GM18508 (cell line): ENCODE measurements at regions not wholly inside any gene's neighbourhood (a gene's known extent, or its start where the extent isn't known, plus 50 kb on each side); places are given as distances from the start of the nearest gene placed in this dataset.
"Not testable (repeated sequence)": the region's sequence is repeated elsewhere in the genome, so short reads cannot be mapped to it uniquely, and the experiment has no call there.

ENCODE experiments used
- ATAC-seq: cut with Tn5 transposase; IDR thresholded peaks from one replicate; pipeline ENCODE4 v1.9.1; 2021; ENCODE audit warnings: moderate number of reproducible peaks; ENCODE audit not compliant: insufficient read depth, unreplicated experiment

GRCh38 chr14:71354801-71355200, 447.5 kb downstream of the PCNX1 start:
- ATAC-seq: no peak

- no peak for ATAC-seq
These were observed 448.3 kb downstream of the PCNX1 start for GRCh38 chr14:71355324-71356201.

- ATAC-seq: no peak
These were observed 451.1 kb downstream of the PCNX1 start for GRCh38 chr14:71358209-71358931.

- not testable (repeated sequence) for ATAC-seq
These were observed 451.7 kb downstream of the PCNX1 start for GRCh38 chr14:71358932-71359421.

GRCh38 chr14:71359823-71360222, 452.6 kb downstream of the PCNX1 start:
- ATAC-seq: no peak

- no peak for ATAC-seq
These were observed 454.1 kb downstream of the PCNX1 start for GRCh38 chr14:71361336-71361735.

GRCh38 chr14:71361874-71362273, 454.6 kb downstream of the PCNX1 start:
- no peak for ATAC-seq

GRCh38 chr14:71362282-71362681, 455.0 kb downstream of the PCNX1 start:
- no peak for ATAC-seq

GRCh38 chr14:71362920-71363584, 455.8 kb downstream of the PCNX1 start:
- ATAC-seq: no peak

GRCh38 chr14:71363946-71364925, 457.0 kb downstream of the PCNX1 start:
- no peak for ATAC-seq

GRCh38 chr14:71365361-71365760, 458.1 kb downstream of the PCNX1 start:
- no peak for ATAC-seq

GRCh38 chr14:71366861-71367260, 459.6 kb downstream of the PCNX1 start:
- ATAC-seq: no peak

GRCh38 chr14:71371711-71372396, 464.6 kb downstream of the PCNX1 start:
- no peak for ATAC-seq

- ATAC-seq: no peak
These were observed 465.2 kb downstream of the PCNX1 start for GRCh38 chr14:71372411-71372838.

- no peak for ATAC-seq
These were observed 466.5 kb downstream of the PCNX1 start for GRCh38 chr14:71373773-71374172.

- no peak for ATAC-seq
These were observed 467.7 kb downstream of the PCNX1 start for GRCh38 chr14:71374989-71375388.

GRCh38 chr14:71377099-71377498, 469.8 kb downstream of the PCNX1 start:
- ATAC-seq: no peak

- no peak for ATAC-seq
These were observed 473.0 kb downstream of the PCNX1 start for GRCh38 chr14:71380271-71380670.

- no peak for ATAC-seq
These were observed 474.6 kb downstream of the PCNX1 start for GRCh38 chr14:71381814-71382213.
